Mammary epithelial cell (primary cell): ENCODE measurements at regions not wholly inside any gene's neighbourhood (a gene's known extent, or its start where the extent isn't known, plus 50 kb on each side); places are given as distances from the start of the nearest gene placed in this dataset.

Source experiments
- CTCF ChIP-seq, 2 donors: IDR thresholded peaks in 1 of 2; conservative IDR thresholded peaks in 1 of 2; 2 replicates each; pipeline ENCODE4 v1.5.1; 2011 to 2012; ENCODE audit warnings: inconsistent platforms in 2 of 2, low read length in 2 of 2, mild to moderate bottlenecking in 2 of 2, control low read depth in 1 of 2, low read depth in 1 of 2; ENCODE audit not compliant: insufficient read depth in 1 of 2; ENCODE audit errors: extremely low read depth in 1 of 2
- EZH2 ChIP-seq: IDR thresholded peaks from 2 replicates; pipeline ENCODE4 v1.6.1; 2012; ENCODE audit warnings: low read length, inconsistent platforms, borderline replicate concordance

- TF ChIP-seq CTCF (conservative IDR thresholded peaks at IDR 0.05 in 1 of 2, IDR thresholded peaks at IDR 0.05 in 1 of 2; ENCODE audit: extremely low read depth in 1 of 2, insufficient read depth in 1 of 2, low read depth in 1 of 2, low read length in 2 of 2) = no peak
- no peak for TF ChIP-seq EZH2
These were observed 298.0 kb downstream of the GPAT3 start for GRCh38 chr4:83833920-83834319.
